ENCODE measurements at regions not wholly inside any gene's neighbourhood (a gene's known extent, or its start where the extent isn't known, plus 50 kb on each side); places are given as distances from the start of the nearest gene placed in this dataset.

GRCh38 chr11:26078231-26078821 lies 253.6 kb upstream of the ANO3 start:
- Mint-ChIP-seq H3K27ac (ENCODE audit: unreplicated experiment) (no peak overlapping the region), H3K27me3 (ENCODE audit: unreplicated experiment) (no peaks in the 10 kb centered on the region), H3K4me1 (ENCODE audit: low read depth, unreplicated experiment) (peaks cover 5% of the 10 kb centered on the region), H3K9me3 (ENCODE audit: unreplicated experiment) (no peaks in the 10 kb centered on the region), H3K36me3 (ENCODE audit: unreplicated experiment) (no peaks in the 10 kb centered on the region), H3K4me3 (ENCODE audit: unreplicated experiment) (no peak overlapping the region)
- no peak for TF ChIP-seq CTCF (IDR thresholded peaks at IDR 0.05; ENCODE audit: partially characterized antibody, unreplicated experiment)
- DNase-seq, result no peak

DNA sequence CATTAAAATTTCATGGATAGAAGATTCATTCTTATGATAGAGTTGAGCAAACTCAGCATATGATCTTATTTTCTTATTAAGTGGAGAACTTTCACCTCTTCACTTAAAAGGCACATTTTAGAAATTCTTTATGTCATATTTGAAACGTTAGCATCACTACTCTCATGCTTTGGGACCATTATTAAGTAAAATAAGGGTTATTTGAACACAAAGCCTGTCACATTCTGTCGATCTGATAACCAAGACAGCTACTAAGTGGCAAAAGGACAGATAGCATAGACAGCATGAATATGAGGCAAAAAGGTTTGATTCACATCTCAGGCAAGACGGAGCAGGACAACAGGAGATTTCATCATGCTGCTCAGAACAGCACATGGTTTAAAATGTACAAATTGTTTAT lies 247.6 kb upstream of the ANO3 start:
- no peak overlapping the region for H3K27ac Mint-ChIP-seq (ENCODE audit: unreplicated experiment)
- no peak overlapping the region for H3K4me3 Mint-ChIP-seq (ENCODE audit: unreplicated experiment)
- H3K36me3 Mint-ChIP-seq (ENCODE audit: unreplicated experiment), result no peaks in the 10 kb centered on the region
- no peak for DNase-seq
- H3K4me1 Mint-ChIP-seq (ENCODE audit: low read depth, unreplicated experiment), result no peaks in the 10 kb centered on the region
- no peak for TF ChIP-seq CTCF (IDR thresholded peaks at IDR 0.05; ENCODE audit: partially characterized antibody, unreplicated experiment)
- H3K9me3 Mint-ChIP-seq (ENCODE audit: unreplicated experiment), result no peaks in the 10 kb centered on the region
- no peaks in the 10 kb centered on the region for H3K27me3 Mint-ChIP-seq (ENCODE audit: unreplicated experiment)

DNA sequence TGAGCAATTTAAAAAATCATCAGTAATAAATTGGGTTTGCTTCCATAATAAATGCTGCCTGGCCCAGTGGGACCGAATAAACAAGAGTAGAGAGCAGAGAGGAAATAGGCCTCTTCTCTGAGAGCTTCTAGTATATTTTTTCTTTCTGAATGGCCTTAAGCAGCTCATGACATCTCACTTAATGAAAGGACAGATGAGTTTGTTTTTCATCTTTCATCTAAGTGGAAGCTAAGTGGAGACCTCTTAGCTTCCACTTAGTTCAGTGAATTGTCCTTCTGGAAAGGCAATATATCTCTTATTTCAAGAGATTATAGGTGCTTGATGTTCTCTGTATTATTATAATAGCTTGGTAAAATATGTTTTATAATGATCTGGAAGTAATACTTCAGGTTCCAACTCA lies 245.9 kb upstream of the ANO3 start:
- Mint-ChIP-seq H3K4me1 (ENCODE audit: low read depth, unreplicated experiment) (no peaks in the 10 kb centered on the region), H3K27ac (ENCODE audit: unreplicated experiment) (no peak overlapping the region), H3K9me3 (ENCODE audit: unreplicated experiment) (no peaks in the 10 kb centered on the region), H3K27me3 (ENCODE audit: unreplicated experiment) (no peaks in the 10 kb centered on the region), H3K4me3 (ENCODE audit: unreplicated experiment) (no peak overlapping the region), H3K36me3 (ENCODE audit: unreplicated experiment) (no peaks in the 10 kb centered on the region)
- no peak for DNase-seq
- TF ChIP-seq CTCF (IDR thresholded peaks at IDR 0.05; ENCODE audit: partially characterized antibody, unreplicated experiment), result no peak

DNA sequence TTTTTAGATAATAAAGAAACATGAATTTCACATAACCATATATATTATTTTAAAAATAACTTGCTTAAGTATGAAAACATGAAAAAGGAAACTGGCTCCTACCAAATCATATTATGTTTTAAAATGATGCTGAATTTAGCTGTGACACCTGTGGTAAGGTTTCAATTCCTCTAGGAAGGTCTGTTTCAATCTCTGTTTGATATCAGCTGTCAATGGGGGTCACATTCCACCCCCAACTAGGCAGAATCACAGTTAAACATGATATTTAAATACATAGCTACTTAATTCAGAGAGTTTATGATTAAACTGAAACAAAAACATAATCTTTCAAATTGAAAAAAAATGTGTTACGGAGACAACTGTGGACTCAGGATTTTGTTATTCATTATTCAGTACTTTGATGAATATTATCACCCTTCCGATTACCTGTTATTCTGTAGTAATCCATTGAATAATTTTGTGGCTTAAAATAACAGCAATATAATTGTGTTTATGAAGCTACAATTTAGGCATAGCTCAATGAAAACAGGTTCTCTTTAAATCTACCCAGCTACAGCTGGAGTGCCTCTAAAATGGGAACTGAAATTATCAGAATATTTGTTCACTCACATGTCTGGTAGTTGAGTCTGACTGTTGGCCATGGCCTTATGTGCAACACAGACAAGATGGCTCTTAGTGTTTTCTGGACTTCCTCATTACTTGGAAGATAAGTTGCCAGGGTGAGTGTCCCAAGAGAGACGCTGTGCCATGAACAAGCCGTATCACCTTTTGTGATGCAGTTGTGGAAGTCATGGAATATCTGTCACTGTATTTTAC lies 244.6 kb upstream of the ANO3 start:
- Mint-ChIP-seq H3K36me3 (ENCODE audit: unreplicated experiment) (no peaks in the 10 kb centered on the region), H3K9me3 (ENCODE audit: unreplicated experiment) (no peaks in the 10 kb centered on the region), H3K4me1 (ENCODE audit: low read depth, unreplicated experiment) (no peaks in the 10 kb centered on the region), H3K4me3 (ENCODE audit: unreplicated experiment) (no peak overlapping the region), H3K27ac (ENCODE audit: unreplicated experiment) (no peak overlapping the region), H3K27me3 (ENCODE audit: unreplicated experiment) (no peaks in the 10 kb centered on the region)
- TF ChIP-seq CTCF (IDR thresholded peaks at IDR 0.05; ENCODE audit: partially characterized antibody, unreplicated experiment), result no peak
- DNase-seq, result no peak

DNA sequence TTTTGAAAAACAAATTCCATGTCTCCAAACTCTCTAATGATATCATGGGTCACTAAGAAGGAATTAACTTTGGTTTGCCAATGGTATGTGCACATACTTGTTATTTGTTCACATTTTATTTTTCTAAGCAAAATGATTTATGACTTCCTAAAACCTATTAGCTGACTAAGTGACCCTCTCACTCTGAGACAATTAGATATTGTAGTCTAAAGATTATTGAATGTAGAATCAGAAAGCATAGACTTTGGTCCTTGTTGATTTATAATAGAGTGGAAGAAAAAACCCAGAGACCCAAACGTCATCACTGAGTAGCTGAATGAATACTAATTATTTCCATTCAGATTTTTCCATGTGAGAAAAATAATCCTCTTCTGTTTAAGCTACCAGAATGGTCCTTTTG lies 243.5 kb upstream of the ANO3 start:
- no peaks in the 10 kb centered on the region for H3K36me3 Mint-ChIP-seq (ENCODE audit: unreplicated experiment)
- H3K27ac Mint-ChIP-seq (ENCODE audit: unreplicated experiment), result no peak overlapping the region
- DNase-seq, result no peak
- TF ChIP-seq CTCF (IDR thresholded peaks at IDR 0.05; ENCODE audit: partially characterized antibody, unreplicated experiment), result no peak
- H3K27me3 Mint-ChIP-seq (ENCODE audit: unreplicated experiment), result no peaks in the 10 kb centered on the region
- H3K9me3 Mint-ChIP-seq (ENCODE audit: unreplicated experiment), result no peaks in the 10 kb centered on the region
- H3K4me3 Mint-ChIP-seq (ENCODE audit: unreplicated experiment), result no peak overlapping the region
- no peaks in the 10 kb centered on the region for H3K4me1 Mint-ChIP-seq (ENCODE audit: low read depth, unreplicated experiment)
